Hypothalamus (tissue), 51 donors: ENCODE measurements at regions not wholly inside any gene's neighbourhood (a gene's known extent, or its start where the extent isn't known, plus 50 kb on each side); places are given as distances from the start of the nearest gene placed in this dataset.
A peak's percentile ranks its signal among the peaks of the same experiment; 100 is the strongest.

Experiments
- DNase-seq, 51 donors: peaks; one replicate each; lab custom pipeline; 2025; lab: John Stamatoyannopoulos, UW

DNA sequence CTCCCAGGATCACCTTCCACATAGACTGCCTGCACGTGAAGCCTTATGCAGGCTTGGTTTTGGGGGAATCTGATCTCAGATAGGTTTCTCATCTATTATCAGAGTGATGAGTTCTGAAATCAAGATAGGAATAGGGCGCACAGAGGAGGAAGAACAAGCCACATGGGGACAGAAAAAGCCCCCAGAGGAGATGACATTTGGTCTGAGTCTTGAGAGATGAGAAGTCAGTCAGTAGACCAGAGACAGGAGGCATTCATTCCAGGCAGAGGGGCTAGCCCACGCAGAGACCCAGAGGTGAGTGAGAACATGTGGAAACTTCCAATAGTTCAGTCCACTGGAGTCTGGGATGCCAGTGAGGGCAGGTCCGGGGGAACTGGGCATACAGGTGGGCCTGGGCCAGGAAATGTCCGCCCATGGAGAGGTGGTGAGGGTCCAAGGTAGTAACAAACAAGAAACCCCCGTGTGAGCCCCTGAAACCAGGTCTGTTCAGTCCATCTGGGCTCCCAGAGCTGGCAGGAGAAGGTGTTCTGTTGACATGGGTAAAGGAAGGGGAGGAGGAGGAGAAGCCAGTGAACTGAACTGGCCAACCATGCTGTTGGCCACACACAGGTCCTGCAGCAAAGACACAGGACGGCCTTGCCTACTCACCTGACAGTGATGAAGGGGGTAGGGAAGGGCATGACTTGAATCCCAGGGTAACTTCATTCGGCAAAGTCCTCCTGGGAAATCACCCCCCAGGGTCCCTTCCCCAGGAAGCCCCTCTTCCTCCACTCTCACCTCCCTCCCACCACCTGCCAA lies 69.3 kb upstream of the SMNDC1 start:
- DNase-seq: no peak

DNA sequence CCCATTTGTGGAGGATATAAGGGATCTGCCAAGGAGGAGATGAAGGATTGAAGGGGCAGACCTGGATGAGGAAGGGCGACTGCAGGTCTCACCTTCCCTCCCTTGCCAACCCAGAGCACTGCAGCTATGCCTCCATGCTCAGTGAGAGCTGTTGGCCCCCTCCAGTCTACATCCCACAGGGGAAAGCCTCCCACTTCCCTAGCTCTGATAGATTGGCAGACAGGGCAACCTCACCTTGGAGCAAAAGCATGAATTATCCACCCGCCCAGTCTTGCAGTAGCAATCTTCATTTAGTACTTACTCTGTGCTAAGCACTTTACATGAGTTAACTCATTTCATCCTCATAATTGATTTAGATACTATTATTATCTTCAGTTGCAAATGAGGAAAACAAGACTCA lies 70.4 kb upstream of the SMNDC1 start:
- DNase-seq: no peak

DNA sequence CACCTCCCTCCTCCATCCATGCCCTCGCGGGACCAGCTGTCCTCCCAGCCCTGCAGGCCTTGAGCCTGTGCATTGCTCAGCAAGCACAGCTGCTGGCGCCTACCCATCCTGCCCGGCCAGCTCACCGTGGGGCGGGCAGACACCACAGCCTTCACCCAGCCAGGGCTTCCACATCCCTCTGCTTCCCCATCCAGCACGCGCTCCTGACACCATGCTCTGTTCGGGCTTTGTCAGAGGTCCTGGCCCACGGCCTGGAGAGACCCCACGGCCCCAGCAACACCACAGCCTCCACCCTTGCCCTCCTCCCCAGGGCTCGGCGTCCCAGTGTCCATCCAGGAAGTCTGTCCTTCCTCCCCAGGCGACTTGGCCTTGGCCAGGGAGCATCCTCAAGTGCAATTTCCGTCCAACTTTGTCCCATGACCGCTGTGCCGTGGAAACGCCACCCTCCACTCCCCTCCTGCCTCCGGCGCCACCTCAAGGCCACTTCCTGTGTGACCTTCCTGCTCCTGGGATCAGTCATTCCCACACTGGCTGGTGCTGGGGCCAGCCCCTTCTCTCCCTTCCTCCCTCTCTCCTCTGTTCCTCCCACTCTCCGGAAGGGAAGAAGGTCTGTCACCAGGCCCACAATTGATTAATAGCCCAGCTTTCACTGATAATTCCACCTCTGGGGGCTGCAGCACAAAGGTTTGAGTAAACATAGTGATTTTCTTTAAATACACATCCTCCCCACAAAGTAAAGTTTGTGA lies 71.5 kb upstream of the SMNDC1 start:
- DNase-seq: no peak

DNA sequence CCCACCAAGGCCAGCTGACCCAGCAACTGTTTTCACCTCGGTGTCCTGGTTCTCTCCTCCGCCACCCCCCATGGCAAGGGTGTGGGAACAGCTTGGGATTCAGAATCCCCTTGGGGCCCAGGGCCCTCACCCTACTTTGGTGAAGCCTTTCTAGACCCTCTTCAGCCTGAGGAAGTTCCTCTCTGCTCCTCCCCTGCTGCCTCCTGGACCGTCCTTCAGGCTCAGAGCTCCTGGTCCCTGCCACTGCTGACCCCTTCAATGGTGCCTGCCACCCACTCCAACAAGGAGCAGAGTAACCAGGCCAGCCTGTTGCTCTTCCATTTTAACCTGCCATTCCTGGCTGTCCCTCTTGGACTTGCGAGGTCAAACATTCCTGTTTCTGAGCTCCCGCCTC lies 72.0 kb upstream of the SMNDC1 start:
- no peak for DNase-seq

DNA sequence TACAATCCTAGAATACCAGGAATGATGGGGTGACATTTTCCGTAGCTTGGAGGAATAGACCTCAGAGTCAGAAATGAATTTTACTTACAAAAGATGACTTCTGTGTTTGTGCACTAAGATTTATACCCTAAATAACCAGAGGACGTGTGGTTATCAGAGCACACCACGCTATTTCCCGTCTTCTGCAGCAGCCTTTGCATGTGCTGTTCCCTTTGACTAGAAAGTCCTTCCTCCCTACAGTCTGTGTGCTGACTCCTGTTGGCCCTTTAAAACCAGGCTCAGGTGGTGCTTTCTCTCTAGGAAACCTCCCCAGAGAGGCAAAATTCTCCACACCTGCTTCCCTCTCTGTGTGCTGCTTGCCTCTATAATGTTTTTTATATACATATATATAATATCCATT lies 73.3 kb upstream of the SMNDC1 start:
- no peak for DNase-seq

DNA sequence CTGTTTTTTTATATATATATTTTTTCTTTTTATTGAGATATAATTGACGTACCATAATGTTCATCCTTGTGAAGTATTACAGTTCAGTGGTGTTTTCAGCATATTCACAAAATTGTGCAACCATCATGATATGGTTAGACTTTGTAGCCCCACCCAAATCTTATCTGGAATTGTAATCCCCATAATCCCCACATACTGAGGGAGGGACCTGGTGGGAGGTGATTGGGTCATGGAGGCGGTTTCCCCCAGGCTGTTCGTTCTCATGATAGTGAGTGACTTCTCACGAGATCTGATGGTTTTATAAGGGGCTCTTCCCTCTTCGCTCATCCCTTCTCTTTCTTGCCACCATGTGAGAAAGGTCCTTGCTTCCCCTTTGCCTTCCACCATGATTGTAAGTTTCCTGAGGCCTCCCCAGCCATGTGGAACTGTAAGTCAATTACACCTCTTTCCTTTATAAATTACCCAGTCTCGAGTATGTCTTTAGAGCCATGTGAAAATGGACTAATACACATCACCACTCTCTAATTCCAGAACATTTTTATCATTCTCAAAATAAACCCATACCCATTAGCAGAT lies 73.9 kb upstream of the SMNDC1 start:
- DNase-seq: no peak

DNA sequence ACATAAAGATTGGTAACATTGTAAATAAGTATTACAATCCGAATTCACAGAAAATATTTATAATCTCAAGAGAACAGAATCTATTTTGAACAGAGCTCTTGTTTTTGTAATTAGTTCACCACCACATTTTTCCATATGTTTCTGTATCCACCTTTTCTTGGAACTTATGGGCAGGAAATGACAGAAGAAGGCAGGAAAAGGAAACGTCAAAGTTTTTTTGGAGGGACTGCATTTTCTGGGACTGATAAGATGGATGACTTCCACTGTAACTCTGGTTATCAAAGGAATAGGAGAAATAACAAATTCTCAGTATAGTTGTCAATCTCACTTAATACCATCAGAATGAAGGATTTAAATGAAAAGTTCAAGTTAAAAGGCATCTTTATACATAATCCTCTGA lies 75.1 kb upstream of the SMNDC1 start:
- no peak for DNase-seq

DNA sequence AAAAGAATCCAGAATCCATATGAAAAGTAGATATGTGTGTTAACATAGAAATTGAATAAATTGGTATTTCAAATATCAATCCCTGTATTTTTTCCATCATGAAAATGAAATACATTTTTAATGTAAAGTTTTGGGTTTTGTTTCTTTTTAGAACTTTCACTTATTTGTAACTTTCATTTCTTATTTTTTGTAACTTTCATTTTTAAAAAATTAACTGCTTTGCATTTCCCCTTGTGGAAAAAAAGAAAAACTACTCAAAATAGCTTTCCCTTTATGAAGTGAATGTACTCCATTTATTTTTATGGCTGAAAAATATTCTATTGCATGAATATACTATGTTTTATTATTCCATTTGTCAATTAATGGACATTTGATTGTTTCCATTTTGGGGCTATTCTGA lies 75.6 kb upstream of the SMNDC1 start:
- no peak for DNase-seq

DNA sequence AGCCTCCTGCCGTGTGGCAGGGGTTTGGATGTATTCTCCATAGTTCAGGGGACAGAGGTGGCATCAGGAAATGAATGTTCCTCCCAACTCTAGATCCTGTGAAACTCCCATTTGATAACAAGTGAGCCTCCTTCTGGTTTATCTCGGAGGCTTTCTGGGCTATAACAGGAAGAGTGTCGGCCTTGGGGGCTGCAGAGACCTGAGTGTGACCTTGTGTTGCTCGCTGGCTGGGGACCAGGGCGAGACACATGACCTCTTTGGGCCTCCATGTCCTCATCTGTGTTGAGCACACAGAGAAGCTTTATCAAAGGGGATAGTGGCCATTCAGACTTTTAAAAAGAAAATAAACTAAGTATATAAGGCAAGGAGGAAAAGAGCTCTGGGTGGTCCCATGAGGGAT lies 78.0 kb upstream of the SMNDC1 start:
- DNase-seq: no peak

DNA sequence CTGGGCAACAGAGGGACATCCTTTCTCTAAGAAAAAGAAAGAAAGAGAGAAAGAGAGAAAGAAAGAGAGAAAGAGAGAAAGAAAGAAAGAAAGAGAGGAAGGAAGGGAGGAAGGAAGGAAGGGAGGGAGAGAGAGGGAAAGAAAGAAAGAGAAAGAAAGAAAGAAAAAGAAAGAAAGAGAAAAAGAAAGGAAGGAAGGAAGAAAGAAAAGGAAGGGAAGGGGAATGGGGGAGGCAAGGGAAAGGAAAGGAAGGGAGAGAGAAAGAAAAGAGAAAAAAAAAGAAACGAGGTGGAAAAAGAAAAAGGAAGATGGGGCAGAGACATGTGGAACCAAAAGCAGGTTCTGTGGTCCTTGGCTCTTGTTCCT lies 82.9 kb upstream of the SMNDC1 start:
- no peak for DNase-seq

DNA sequence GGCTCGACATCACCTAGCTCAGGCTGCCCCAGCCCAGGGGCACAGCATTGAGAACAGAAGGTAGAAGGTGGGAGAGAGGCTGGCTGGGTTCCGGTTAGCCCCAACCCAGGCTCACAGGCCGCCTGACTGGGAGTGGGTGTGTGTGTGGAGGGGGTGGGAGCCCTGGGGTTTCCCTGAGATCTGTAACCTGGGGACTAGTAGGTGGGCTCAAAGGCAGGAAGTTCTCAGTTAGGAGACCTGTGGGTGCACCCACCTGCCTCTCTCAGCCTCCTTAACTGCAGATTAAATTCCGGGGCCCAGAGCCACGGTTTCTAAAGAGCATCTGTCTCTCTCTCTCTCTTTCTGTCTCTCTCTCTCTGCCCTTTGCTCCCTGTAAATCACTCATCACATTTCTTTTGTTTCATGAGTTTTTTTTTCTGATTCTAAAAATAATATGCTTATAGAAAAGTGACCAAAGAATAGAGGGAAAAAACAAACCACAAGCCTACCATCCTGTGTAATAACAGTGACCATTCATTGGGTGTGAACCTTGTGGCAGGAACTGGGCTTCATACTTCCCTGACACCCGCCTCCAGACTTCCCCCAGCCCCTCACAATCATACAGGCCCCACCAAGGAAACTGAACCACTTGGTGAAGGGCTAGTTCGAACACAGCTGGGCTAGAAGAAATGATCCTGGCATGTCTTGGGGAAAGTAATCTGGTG lies 83.4 kb upstream of the SMNDC1 start:
- no peak for DNase-seq

DNA sequence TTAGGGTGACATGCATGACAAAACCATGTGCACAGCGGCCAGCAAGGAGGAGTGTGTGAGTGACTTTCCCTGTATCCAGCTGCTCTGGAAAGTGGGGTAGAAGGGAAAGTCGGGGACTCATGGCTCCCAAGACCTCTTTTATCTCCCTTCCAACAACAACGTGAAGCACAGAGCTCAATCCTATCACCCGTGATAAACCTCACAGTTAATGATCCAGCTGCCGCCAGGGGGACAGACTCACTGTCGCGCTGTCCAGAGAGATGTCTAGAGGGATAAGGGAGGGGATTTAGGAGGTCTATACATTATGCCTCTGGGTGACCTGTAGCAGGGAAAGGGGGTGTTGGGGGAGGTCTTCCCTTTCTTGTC lies 84.0 kb upstream of the SMNDC1 start:
- no peak for DNase-seq

DNA sequence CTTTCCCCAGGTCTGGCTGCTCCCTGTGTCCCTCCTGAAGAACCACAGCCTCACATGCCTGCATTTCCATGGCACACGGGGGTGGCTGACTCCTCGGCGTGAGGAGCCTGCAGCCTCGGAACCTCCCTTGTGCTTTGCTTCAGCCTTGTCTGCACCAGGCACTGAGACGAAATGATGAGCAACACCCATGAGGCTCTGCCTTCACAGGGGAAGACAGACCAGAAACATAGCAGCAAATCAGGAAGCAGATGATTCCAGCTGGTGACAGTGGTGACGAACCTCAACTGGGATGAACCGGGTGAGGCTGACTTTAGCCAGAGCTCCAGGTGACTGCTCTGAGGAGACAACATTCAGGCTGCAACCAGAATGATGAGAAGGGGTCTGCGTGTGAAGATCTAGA lies 84.5 kb upstream of the SMNDC1 start:
- no peak for DNase-seq

DNA sequence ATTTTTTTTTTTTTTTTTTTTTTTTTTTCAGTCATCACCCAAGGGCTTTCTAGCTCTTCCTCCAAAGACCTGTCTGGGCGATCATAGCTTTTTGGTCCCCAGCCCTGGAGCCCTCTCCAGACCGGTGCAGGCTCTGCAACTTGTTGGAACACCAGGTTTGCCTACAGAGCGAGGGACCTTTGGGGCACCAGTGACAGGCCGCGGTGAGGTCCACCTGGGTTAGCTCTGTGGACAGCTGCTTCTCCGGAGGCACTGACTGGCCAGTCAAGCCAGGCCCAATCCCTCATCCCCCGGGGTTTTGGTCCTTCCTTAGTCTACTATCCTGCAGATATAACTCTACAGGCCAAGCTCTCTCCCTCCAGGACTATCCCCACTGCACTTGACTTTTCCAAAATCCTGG lies 86.8 kb upstream of the SMNDC1 start:
- DNase-seq: no peak

DNA sequence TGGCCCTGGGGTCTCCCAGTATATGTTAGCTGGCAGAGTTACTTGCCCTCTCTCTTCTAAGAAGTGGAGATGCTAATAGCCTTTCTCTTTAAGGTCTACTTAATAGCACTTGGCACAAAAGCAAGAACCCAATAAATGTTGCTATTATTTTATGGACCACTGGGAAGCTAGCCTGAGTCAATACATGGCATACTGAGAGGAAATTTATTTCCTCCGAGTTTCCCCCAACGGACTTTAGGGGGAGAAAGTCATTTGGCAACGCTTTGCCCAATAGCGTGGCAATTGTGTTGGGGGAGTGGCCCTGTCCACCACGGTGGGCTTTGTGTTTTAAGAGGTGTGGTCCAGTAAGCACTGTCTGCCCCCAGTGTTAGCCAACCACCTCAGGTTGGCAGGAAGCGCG lies 87.4 kb upstream of the SMNDC1 start:
- DNase-seq: no peak

DNA sequence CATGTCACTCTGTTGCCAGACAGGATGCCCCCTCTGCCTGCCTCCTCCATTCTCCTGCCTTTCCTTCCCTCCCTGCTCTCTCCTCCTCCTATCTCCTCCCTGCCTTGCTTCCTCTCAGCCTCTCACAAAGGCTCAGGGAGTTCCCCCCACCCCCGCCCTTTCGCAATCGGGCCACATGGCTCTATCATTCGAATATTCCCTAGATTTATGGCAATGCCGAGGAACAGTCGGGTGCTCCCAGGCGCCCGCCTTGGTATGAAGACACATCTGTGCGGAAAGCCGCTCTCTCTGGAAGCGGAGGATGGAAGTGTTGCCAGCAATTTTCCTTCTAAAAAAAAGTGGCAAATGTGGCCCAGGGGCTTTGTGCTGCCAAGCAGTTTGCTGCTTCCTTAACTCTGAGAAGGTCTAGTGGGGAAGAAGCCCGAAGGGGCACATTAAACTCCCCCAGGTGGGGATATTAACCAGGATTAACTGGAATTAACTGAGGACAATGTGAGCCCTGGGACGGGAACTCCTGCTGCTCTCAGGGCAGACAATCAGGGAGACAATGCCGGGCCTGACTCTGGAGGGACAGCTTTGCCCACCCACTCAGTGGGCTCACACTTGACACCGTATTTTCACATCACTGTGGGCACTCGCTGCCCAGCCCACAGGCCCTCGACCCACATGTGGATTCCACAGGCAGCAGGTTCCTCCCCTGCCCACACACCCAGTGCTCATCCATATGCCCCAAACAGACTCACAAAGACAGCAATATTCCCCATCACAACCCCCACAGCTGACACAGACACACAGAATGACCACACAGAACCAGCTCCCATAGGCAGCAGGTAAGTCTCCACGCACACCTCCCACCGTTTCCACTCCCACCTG lies 88.4 kb upstream of the SMNDC1 start:
- peak in 2 of 51 donors; percentile 1 to 8 for DNase-seq

DNA sequence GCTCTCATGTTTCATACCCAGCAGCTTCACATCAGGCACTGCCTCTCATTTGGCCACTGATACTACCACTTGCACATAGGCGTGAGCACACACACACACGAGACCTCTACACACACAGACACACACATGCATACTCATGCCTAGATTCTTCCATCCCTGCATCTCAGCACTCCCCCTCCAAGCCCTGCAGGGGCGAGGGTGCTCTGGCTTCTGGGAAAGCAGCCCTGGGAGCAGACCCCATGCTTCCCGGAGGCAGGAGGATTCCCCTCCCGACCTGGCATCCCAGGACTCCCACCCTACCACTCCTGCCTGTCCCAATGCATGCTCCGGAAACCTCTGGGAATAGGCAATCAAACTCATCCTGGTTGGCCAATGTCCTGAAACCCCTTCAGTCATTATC lies 89.1 kb upstream of the SMNDC1 start:
- no peak for DNase-seq

DNA sequence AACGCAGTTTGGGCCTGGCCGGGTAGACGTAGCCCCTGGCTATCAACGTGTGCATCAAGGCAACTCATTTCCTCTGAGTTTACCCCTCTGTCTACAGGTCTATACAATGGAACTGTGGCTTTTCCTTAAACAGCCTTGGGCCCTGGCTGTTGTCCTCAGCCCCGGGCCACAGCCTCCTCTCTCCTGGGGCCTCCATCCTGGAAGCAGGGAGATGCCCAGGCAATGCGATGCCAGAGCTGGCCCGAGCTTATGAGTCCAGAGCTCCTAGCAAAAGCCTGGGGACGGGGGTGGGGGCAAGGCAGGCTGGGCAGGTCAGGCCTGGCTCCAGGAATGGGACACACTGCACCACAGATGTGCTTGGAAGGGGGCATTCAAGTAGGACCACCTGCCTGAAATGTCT lies 89.6 kb upstream of the SMNDC1 start:
- DNase-seq: no peak

DNA sequence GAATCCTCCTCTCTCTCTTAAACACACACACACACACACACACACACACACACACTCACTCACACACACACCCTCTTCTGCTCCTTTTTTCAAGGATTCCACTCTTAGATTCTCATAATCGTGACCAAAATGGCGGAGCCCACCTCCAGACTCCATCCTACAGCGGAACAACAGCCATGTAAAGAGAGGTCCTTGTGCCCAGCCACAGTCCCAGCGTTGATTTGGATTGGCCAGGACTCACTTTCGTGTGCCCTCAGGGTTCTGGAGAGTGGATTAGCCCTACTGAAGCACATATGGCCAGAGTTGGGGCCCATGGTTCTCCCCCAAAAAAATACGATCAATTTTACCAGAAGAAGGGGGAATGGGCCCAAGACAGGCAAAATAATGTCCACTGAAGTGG lies 90.2 kb upstream of the SMNDC1 start:
- DNase-seq: no peak
